ENCODE measurements at regions not wholly inside any gene's neighbourhood (a gene's known extent, or its start where the extent isn't known, plus 50 kb on each side); places are given as distances from the start of the nearest gene placed in this dataset.

GRCh38 chr16:87190288-87191230 is 126.6 kb downstream of the C16orf95 start:
- Histone ChIP-seq H3K36me3 (no peaks in the 10 kb centered on the region), H3K9me3 (peaks cover 8% of the 10 kb centered on the region), H3K4me1 (no peaks in the 10 kb centered on the region), H3K27ac (no peak overlapping the region), H3K27me3 (no peaks in the 10 kb centered on the region), H3K4me3 (no peak overlapping the region)
- intact Hi-C loops (cut with DNase I) = no loop called here
- DNase-seq (no peak), ATAC-seq (no peak)
- TF ChIP-seq CTCF (IDR thresholded peaks at IDR 0.05) = no peak

GRCh38 chr16:87192452-87193073 is 124.6 kb downstream of the C16orf95 start:
- H3K36me3 ChIP-seq = no peaks in the 10 kb centered on the region
- DNase-seq (no peak), ATAC-seq (no peak)
- intact Hi-C loops (cut with DNase I) = no loop called here
- no peaks in the 10 kb centered on the region for H3K27me3 ChIP-seq
- H3K4me1 ChIP-seq = no peaks in the 10 kb centered on the region
- peaks cover 8% of the 10 kb centered on the region for H3K9me3 ChIP-seq
- H3K27ac ChIP-seq = no peak overlapping the region
- H3K4me3 ChIP-seq = no peak overlapping the region
- no peak for TF ChIP-seq CTCF (IDR thresholded peaks at IDR 0.05)

GRCh38 chr16:87194172-87194571 is 123.0 kb downstream of the C16orf95 start:
- Histone ChIP-seq H3K36me3 (no peaks in the 10 kb centered on the region), H3K4me3 (no peak overlapping the region), H3K4me1 (no peaks in the 10 kb centered on the region), H3K27ac (no peak overlapping the region), H3K9me3 (peaks cover 8% of the 10 kb centered on the region), H3K27me3 (no peaks in the 10 kb centered on the region)
- intact Hi-C loops (cut with DNase I) = no loop called here
- ATAC-seq = no peak
- DNase-seq = no peak
- TF ChIP-seq CTCF (IDR thresholded peaks at IDR 0.05) = no peak

GRCh38 chr16:87195161-87195560 is 122.0 kb downstream of the C16orf95 start:
- no peaks in the 10 kb centered on the region for H3K4me1 ChIP-seq
- no peak for DNase-seq

GRCh38 chr16:87196231-87196630 is 121.0 kb downstream of the C16orf95 start:
- Histone ChIP-seq H3K4me3 (no peak overlapping the region), H3K9me3 (no peaks in the 10 kb centered on the region), H3K27me3 (no peaks in the 10 kb centered on the region), H3K27ac (no peak overlapping the region), H3K4me1 (peaks cover 3% of the 10 kb centered on the region), H3K36me3 (no peaks in the 10 kb centered on the region)
- intact Hi-C loops (cut with DNase I) = no loop called here
- no peak for DNase-seq
- TF ChIP-seq CTCF (IDR thresholded peaks at IDR 0.05) = no peak
- no peak for ATAC-seq

More at GRCh38 chr16:87195161-87195560, 122.0 kb downstream of the C16orf95 start:
- no peak for ATAC-seq
- Histone ChIP-seq H3K36me3 (no peaks in the 10 kb centered on the region), H3K27me3 (no peaks in the 10 kb centered on the region), H3K4me3 (no peak overlapping the region), H3K27ac (no peak overlapping the region), H3K9me3 (peaks cover 2% of the 10 kb centered on the region)
- TF ChIP-seq CTCF (IDR thresholded peaks at IDR 0.05) = no peak
- intact Hi-C loops (cut with DNase I) = no loop called here

All from upper lobe of right lung (tissue), 1 donor.